ENCODE measurements at regions not wholly inside any gene's neighbourhood (a gene's known extent, or its start where the extent isn't known, plus 50 kb on each side); places are given as distances from the start of the nearest gene placed in this dataset.

DNA sequence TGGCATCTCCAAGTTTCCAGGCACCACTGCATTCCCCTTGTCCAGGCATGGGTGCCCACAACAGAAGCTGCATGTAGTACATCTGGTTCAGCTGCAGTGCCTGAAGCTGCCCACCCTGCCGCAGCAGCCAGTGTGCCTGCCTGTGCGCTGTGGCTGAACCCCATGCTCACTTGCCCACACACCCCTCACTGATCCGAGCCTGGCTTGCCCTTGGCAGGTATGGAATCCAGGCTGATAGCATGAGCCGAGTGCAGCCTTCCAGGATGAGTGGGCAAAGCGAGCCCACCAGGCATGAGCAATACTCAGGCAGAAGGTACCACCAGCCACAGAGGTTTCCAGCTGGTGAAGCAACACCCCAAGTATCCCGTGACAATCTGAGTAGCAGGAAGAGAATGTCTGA, 280.3 kb upstream of the KLF12 start:
- no peak for TF ChIP-seq ASH2L (IDR thresholded peaks at IDR 0.05; ENCODE audit: borderline replicate concordance, low read depth)
- TF ChIP-seq STAT1 (conservative IDR thresholded peaks at IDR 0.05), result no peak
- TF ChIP-seq POU2F2 (IDR thresholded peaks at IDR 0.05; ENCODE audit: borderline replicate concordance, low read depth, low read length), result no peak
- no peak for TF ChIP-seq EZH2 (IDR thresholded peaks at IDR 0.05; ENCODE audit: borderline replicate concordance, control insufficient read depth, low read depth, low read length)
- TF ChIP-seq ZBED1 (IDR thresholded peaks at IDR 0.05; ENCODE audit: borderline replicate concordance), result no peak
- no peak for TF ChIP-seq NFYA (IDR thresholded peaks at IDR 0.05; ENCODE audit: borderline replicate concordance, low read depth, low read length)
- TF ChIP-seq, protein P1, sequence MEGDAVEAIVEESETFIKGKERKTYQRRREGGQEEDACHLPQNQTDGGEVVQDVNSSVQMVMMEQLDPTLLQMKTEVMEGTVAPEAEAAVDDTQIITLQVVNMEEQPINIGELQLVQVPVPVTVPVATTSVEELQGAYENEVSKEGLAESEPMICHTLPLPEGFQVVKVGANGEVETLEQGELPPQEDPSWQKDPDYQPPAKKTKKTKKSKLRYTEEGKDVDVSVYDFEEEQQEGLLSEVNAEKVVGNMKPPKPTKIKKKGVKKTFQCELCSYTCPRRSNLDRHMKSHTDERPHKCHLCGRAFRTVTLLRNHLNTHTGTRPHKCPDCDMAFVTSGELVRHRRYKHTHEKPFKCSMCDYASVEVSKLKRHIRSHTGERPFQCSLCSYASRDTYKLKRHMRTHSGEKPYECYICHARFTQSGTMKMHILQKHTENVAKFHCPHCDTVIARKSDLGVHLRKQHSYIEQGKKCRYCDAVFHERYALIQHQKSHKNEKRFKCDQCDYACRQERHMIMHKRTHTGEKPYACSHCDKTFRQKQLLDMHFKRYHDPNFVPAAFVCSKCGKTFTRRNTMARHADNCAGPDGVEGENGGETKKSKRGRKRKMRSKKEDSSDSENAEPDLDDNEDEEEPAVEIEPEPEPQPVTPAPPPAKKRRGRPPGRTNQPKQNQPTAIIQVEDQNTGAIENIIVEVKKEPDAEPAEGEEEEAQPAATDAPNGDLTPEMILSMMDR (IDR thresholded peaks at IDR 0.05 in 2 of 3, conservative IDR thresholded peaks at IDR 0.05 in 1 of 3; ENCODE audit: control insufficient read depth in 2 of 3, extremely low read depth in 1 of 3, insufficient read depth in 1 of 3, low read depth in 3 of 3, low read length in 3 of 3), result no peak
- TF ChIP-seq ZNF274 (IDR thresholded peaks at IDR 0.05; ENCODE audit: insufficient read depth, insufficient read length), result no peak
- no peak for TF ChIP-seq RAD21 (IDR thresholded peaks at IDR 0.05; ENCODE audit: insufficient read depth, low read depth, low read length)
- TF ChIP-seq SP1 (IDR thresholded peaks at IDR 0.05; ENCODE audit: low read depth, low read length), result no peak
